PC-9 (cell line): ENCODE measurements at regions not wholly inside any gene's neighbourhood (a gene's known extent, or its start where the extent isn't known, plus 50 kb on each side); places are given as distances from the start of the nearest gene placed in this dataset.

Source experiments
- BruUV-seq: library from RNA; stranded (reverse); fragments of 400-500 nt; replicated peaks from 2 replicates; lab custom pipeline; 2021; lab: Mats Ljungman, UMichigan
- CTCF ChIA-PET: fragments of 300-600 bp; sonication (Branson Sonifier 250); formaldehyde crosslinking; loops from one replicate; lab custom pipeline; 2022; ENCODE audit warnings: antibody characterized with exemption; lab: Charles Lee
- POLR2A ChIA-PET: fragments of 300-600 bp; sonication (Branson Sonifier 250); formaldehyde crosslinking; loops from one replicate; lab custom pipeline; 2022; ENCODE audit warnings: antibody characterized with exemption; ENCODE audit not compliant: unreplicated experiment; lab: Charles Lee
- DNase-seq, 2 experiments: peaks; one replicate each; pipeline versions ENCODE4 v3.0.0 to v3.0.0-alpha.2; 2015 to 2022; ENCODE audit warnings: mixed read lengths in 1 of 2
- H2AFZ ChIP-seq: fragments of 200-600 bp; sonication (generic); 2 replicates; pipeline ENCODE4 v1.8.1; 2017; ENCODE audit warnings: antibody characterized with exemption
- H3F3A ChIP-seq: fragments of 200-600 bp; sonication (generic); 2 replicates; pipeline ENCODE4 v1.8.1; 2017; ENCODE audit warnings: antibody characterized with exemption, mild to moderate bottlenecking, low read depth; ENCODE audit not compliant: insufficient read depth
- H3K27ac ChIP-seq: fragments of 200-600 bp; sonication (generic); 2 replicates; pipeline ENCODE4 v1.6.1; 2016; ENCODE audit warnings: mixed run types
- H3K27me3 ChIP-seq: fragments of 200-600 bp; sonication (generic); 2 replicates; pipeline ENCODE4 v1.6.1; 2016; ENCODE audit warnings: low read depth, mixed run types; ENCODE audit not compliant: insufficient read depth
- H3K36me3 ChIP-seq: fragments of 200-600 bp; sonication (generic); 2 replicates; pipeline ENCODE4 v1.6.1; 2016; ENCODE audit warnings: low read depth, mixed run types
- H3K4me1 ChIP-seq: fragments of 200-600 bp; sonication (generic); replicated peaks from 2 replicates; pipeline ENCODE4 v1.6.1; 2016; ENCODE audit warnings: mixed run types; ENCODE audit not compliant: insufficient read depth
- H3K4me2 ChIP-seq: fragments of 200-600 bp; sonication (generic); 2 replicates; pipeline ENCODE4 v1.6.1; 2017; ENCODE audit warnings: mixed run types
- H3K4me3 ChIP-seq: fragments of 200-600 bp; sonication (generic); 2 replicates; pipeline ENCODE4 v1.6.1; 2016; ENCODE audit warnings: mixed run types
- H3K79me2 ChIP-seq: fragments of 200-600 bp; sonication (generic); 2 replicates; pipeline ENCODE4 v1.6.1; 2017; ENCODE audit warnings: low read depth, mixed run types
- H3K9me2 ChIP-seq: fragments of 200-600 bp; sonication (generic); 2 replicates; pipeline ENCODE4 v1.8.1; 2017; ENCODE audit warnings: mild to moderate bottlenecking; ENCODE audit not compliant: insufficient read depth
- H3K9me3 ChIP-seq: fragments of 200-600 bp; sonication (generic); 2 replicates; pipeline ENCODE4 v1.8.1; 2016; ENCODE audit warnings: low read depth; ENCODE audit not compliant: insufficient read depth
- H4K20me1 ChIP-seq: fragments of 200-600 bp; sonication (generic); 2 replicates; pipeline ENCODE4 v1.8.1; 2017; ENCODE audit not compliant: insufficient read depth
- CTCF ChIP-seq: fragments of 200-600 bp; sonication (generic); conservative IDR thresholded peaks from 2 replicates; pipeline ENCODE4 v1.6.1; 2017; ENCODE audit warnings: mixed run types, antibody characterized with exemption, mild to moderate bottlenecking, moderate library complexity
- EZH2 ChIP-seq: fragments of 200-600 bp; sonication (generic); IDR thresholded peaks from 2 replicates; pipeline ENCODE4 v1.8.0; 2017; ENCODE audit warnings: antibody characterized with exemption, low read depth
- intact Hi-C: fragments of 100-400 bp; cut with micrococcal nuclease; formaldehyde crosslinking; loops from one replicate; pipeline ENCODE4 v1.10.0; 2022; ENCODE audit not compliant: unreplicated experiment

- Histone ChIP-seq H3K79me2 (no peaks in the 10 kb centered on the region), H2AFZ (no peak overlapping the region), H3K9me3 (no peaks in the 10 kb centered on the region), H3K27me3 (no peaks in the 10 kb centered on the region), H3K4me1 (no peaks in the 10 kb centered on the region), H3F3A (no peaks in the 10 kb centered on the region), H3K4me3 (no peak overlapping the region), H3K4me2 (no peak overlapping the region), H3K36me3 (no peaks in the 10 kb centered on the region), H3K27ac (no peak overlapping the region), H3K9me2 (no peaks in the 10 kb centered on the region; the same call in 1 of the 2 replicates), H4K20me1 (no peaks in the 10 kb centered on the region)
- BruUV-seq = no TSS peak
- ChIA-PET POLR2A (no interaction called here), CTCF (no interaction called here)
- TF ChIP-seq EZH2 = no peak
- no peak for TF ChIP-seq CTCF
- no peak for DNase-seq
- intact Hi-C loops = no loop called here
Observed at GRCh38 chr2:215548714-215549113, 112.8 kb upstream of the FN1 start.

GRCh38 chr2:215542690-215543089 is 106.8 kb upstream of the FN1 start:
- BruUV-seq = no TSS peak
- DNase-seq = no peak
- intact Hi-C loops = no loop called here

DNA sequence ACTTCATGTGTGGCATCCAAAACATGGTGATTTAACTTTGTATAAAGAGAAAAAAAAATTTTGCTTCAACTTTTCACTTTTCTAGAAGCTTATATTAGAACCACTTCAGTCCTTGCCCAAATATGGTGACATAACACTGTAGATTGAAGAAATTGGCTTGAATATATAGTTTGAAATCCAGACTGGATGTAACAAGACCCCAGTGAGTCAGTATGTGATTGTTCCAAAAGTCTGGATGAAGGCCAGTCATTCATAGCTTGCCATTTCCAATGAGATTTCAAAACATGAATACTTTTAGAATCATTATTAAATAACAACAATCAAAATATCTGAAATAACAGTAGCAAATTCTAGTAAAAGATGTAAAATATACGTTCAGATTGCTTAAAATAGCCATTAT is 104.8 kb upstream of the FN1 start:
- Histone ChIP-seq H3K79me2 (no peaks in the 10 kb centered on the region), H3K9me3 (no peaks in the 10 kb centered on the region), H4K20me1 (no peaks in the 10 kb centered on the region), H3K27me3 (no peaks in the 10 kb centered on the region), H3K9me2 (no peaks in the 10 kb centered on the region), H3K4me2 (no peak overlapping the region), H3K4me1 (peaks cover 6% of the 10 kb centered on the region; the same call in 1 of the 2 replicates), H3K36me3 (no peaks in the 10 kb centered on the region), H3F3A (no peaks in the 10 kb centered on the region), H3K4me3 (no peak overlapping the region), H2AFZ (no peak overlapping the region), H3K27ac (no peak overlapping the region)
- intact Hi-C loops = no loop called here
- no peak for DNase-seq
- BruUV-seq = no TSS peak
- POLR2A ChIA-PET = interaction anchor here (0.7 kb wide), 2 partner anchors 80 to 234 kb away, joined by 4 to 9 read pairs; no protein-coding TSS in a partner anchor
- TF ChIP-seq EZH2 (no peak), CTCF (no peak)
- CTCF ChIA-PET = no interaction called here

More at GRCh38 chr2:215542690-215543089, 106.8 kb upstream of the FN1 start:
- no peaks in the 10 kb centered on the region for H4K20me1 ChIP-seq
- H3K4me3 ChIP-seq = no peak overlapping the region
- TF ChIP-seq EZH2 (no peak), CTCF (no peak)
- ChIA-PET CTCF (no interaction called here), POLR2A (no interaction called here)
- H3K27ac ChIP-seq = no peak overlapping the region
- H3K4me2 ChIP-seq = no peak overlapping the region
- no peaks in the 10 kb centered on the region for H3K9me2 ChIP-seq
- no peak overlapping the region for H2AFZ ChIP-seq
- no peaks in the 10 kb centered on the region for H3K27me3 ChIP-seq
- no peaks in the 10 kb centered on the region for H3K79me2 ChIP-seq
- no peaks in the 10 kb centered on the region for H3K36me3 ChIP-seq
- H3K4me1 ChIP-seq = no peaks in the 10 kb centered on the region
- no peaks in the 10 kb centered on the region for H3F3A ChIP-seq
- no peaks in the 10 kb centered on the region for H3K9me3 ChIP-seq
